Fibroblast of skin of scalp (primary cell): ENCODE measurements at regions not wholly inside any gene's neighbourhood (a gene's known extent, or its start where the extent isn't known, plus 50 kb on each side); places are given as distances from the start of the nearest gene placed in this dataset.
"Not testable (repeated sequence)": the region's sequence is repeated elsewhere in the genome, so short reads cannot be mapped to it uniquely, and the experiment has no call there.

ENCODE experiments used
- DNase-seq: peaks from one replicate; pipeline ENCODE4 v3.0.0-alpha.2; 2013

DNA sequence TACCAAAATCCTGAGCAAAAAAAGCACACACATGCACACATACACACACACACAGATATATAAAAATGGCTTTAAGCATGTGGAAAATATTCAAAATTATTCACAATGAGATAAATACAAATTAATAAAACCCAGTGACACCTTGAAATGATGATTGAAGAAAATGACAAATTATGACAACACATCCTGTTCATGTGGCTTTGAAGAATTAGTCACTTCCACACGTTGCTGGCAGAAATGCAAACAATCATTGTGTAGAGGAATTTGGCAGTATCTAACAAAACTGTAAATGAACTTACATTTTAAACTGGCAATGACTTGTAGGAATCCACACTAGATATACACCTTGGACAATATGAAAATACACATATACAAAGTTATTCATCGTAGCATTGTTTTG, 95.8 kb upstream of the RGPD4 start:
- DNase-seq, result peak; percentile 37

DNA sequence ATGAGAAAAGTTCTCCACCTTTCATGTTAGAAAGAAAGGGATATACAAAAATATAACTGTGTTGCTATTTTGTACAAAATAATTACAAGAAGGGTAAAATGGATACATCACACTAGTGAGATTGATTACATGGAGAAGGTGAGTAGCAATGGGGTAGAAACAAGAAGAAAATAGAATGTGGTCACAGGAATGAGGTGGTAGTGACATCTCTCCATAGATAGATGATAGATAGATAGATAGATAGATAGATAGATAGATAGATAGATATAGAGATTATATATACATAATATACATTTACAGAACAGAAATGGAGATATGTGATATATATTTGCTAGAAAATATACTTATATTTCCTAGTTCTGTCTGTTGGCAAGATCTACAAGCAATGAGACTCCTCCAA, 95.3 kb upstream of the RGPD4 start:
- no peak for DNase-seq

DNA sequence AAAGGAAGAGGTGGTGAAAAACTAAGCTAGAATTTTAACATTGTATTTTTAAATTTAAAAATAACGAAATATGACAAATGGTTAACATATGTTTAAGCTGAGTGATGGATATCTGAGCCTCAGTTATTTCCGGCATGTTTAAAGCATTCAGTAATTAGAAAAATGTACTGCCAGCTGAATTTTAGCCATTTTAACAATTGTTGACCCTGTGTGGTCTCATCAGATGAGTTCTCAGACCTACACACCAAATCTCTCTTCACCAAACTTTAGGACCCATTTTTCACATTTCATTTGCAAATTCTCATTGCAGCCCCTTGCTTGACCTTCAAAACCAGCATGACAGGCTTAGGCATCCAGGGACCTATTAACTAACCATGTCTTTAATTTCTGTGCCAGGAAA, 91.5 kb upstream of the RGPD4 start:
- DNase-seq, result peak; percentile 86

DNA sequence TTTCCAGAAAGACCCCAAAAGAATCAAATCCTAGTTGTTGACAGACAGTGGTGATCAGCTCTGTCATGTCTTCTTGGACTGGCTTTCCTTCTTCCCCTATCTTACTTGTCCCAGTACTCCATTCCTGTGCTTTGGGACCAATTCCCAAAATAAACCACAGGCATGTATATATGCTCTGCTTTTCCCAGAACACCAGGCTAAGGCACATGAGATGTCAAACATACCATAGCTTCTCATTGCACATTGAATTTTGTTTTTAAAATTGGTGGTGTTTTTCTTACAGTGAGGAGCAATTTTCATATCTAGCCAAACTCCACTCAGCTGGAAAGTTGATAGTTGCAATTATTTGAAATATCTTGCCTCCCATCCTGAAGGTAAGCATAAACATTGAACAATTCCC, 88.9 kb upstream of the RGPD4 start:
- peak; percentile 94 for DNase-seq

DNA sequence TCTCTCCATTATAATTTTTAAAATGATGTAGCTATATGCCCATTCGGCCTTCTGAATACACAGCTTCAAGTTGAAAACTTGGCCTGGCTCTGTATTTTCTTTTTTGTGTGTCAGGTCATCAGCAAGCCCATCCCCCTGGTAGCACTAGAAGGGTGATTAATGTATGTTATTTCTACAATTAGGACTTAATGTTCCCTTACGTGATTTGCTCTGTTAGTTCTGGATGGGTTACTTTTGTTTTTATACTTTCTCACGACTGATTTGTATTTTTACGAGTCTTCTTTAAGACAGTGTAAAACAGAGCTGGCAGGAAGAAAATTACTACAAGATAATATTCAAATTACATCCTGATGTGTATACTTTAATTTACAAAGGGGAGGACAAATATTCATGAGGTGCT, 88.4 kb upstream of the RGPD4 start:
- no peak for DNase-seq

DNA sequence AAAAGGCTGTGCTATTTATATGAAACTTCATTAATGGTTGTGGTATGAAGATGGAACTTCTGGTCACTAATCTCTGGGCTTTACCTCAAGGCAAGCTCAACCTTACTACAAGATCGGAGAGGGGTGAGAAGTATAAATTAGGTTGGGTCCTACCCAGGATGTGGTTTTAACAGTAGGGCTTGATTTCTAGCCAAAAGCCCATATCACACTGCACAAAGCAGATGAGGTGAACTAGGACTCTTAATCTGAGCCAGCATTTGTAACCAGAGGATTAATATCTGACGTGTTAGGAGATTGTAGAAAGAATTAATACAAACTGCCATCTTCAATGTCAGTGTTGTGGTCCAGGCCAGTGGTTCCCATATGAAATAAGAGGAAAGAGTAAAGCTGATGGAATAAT, 86.4 kb upstream of the RGPD4 start:
- no peak for DNase-seq

DNA sequence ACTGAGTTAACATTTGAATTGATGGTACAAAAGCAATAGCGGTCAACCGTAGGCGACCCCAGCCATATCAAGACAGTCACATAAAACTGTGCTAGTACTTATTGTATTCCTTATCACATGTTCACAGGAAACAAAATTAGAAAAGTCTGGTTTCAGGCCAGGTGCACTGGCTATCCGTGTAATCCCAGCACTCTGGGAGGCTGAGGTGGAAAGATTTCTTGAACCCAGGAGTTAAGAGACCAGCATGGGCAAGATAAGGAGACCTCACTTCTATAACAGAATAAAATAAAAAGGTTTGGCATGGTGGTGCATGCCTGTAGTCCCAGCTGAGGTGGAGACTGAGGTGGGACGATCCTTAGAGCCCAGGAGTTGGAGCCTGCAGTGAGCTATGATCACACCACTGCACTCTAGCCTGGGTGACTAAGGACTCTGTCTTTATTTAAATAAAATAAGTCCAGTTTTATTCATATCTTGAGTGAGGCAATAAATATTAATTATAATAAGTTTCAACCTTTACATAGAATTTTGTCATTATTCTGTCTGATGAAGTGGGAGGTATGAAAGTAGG, 84.1 kb upstream of the RGPD4 start:
- DNase-seq, result no peak

DNA sequence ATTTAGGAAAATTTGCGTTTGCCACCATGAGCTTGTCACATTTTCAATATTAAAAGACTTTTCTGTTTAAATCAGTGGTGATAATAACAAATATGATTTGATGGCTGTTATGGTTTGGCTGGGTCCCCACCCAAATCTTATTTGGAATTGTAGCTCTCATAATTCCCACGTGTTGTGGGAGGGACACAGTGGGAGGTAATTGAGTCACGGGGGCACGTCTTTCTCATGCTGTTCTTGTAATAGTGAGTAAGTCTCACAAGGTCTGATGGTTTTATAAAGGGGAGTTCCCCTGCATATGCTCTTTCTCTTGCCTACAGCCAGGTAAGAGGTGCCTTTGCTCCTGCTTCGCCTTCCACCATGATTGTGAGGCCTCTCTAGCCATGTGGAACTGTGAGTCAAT, 83.4 kb upstream of the RGPD4 start:
- DNase-seq, result no peak

DNA sequence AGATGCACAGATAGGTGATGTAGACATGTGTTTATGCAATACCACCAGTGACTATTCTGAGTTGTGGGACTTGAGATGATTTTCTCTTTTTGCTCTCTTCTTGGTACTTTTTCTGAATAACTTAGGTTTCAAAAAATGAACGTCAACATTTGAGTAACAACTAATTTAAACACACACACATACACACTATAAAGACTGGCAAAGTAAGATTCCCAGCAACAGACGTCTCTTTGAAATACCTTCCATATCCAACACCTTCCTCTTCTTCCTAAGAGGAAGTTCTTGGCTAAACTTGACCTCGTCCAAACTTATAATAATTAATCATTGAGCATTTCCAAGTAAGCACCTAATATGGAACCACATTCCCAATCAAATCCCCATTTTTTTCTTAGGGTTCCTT, 81.6 kb upstream of the RGPD4 start:
- no peak for DNase-seq

DNA sequence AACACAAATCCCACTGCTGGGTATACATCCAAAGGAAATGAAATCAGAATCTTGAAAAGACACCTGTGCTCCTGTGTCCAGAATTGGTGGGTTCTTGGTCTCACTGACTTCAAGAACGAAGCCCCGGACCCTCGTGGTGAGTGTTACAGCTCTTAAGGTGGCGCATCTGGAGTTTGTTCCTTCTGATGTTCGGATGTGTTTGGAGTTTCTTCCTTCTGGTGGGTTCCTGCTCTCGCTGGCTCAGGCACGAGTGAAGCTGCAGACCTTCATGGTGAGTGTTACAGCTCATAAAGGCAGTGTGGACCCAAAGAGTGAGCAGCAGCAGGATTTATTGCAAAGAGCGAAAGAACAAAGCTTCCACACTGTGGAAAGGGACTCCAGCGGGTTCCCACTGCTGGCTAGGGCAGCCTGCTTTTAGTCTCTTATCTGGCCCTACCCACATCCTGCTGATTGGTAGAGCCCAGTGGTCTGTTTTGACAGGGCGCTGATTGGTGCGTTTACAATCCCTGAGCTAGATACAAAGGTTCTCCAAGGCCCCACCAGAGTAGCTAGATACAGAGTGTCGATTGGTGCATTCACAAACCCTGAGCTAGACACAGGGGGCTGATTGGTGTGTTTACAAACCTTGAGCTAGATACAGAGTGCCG, 80.0 kb upstream of the RGPD4 start:
- DNase-seq, result not testable (repeated sequence)

DNA sequence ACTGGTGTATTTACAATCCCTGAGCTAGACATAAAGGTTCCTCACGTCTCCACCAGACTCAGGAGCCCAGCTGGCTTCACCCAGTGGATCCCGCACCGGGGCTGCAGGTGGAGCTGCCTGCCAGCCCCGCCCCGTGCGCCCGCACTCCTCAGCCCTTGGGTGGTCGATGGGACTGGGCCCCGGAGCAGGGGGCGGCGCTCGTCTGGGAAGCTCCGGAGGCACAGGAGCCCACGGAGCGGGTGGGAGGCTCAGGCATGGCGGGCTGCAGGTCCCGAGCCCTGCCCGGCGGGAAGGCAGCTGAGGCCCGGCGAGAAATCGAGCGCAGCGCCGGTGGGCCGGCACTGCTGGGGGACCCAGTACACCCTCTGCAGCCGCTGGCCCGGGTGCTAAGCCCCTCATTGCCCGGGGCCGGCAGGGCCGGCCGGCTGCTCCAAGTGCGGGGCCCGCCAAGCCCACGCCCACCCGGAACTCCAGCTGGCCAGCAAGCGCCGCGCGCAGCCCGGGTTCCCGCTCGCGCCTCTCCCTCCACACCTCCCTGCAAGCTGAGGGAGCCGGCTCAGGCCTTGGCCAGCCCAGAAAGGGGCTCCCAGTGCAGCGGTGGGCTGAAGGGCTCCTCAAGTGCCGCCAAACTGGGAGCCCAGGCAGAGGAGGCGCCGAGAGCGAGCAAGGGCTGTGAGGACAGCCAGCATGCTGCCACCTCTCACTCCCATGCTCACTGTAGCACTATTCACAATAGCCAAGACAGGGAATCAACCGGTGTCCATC, 79.3 kb upstream of the RGPD4 start:
- DNase-seq, result not testable (repeated sequence)

DNA sequence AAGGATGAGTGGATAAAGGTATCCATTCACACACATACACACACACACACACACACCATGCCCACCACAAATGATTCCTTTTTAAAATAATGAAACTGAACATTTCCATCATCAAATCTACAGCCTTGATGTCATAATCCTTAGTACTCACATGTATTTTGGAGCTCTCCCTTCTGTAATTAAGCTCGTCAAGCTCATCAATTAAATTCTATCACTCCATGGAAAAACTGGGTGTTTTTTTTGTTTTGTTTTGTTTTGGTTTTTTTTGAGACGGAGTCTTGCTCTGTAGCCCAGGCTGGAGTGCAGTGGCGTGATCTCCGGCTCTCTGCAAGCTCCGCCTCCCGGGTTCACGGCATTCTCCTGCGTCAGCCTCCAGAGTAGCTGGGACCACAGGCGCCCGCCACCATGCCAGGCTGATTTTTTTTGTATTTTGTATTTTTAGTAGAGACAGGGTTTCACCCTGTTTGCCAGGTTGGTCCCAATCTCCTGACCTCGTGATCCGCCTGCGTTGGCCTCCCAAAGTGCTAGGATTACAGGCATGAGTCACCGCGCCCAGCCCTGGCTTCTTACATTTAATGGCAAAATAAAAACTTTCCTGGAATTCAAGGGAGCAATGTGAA, 78.6 kb upstream of the RGPD4 start:
- DNase-seq, result no peak

DNA sequence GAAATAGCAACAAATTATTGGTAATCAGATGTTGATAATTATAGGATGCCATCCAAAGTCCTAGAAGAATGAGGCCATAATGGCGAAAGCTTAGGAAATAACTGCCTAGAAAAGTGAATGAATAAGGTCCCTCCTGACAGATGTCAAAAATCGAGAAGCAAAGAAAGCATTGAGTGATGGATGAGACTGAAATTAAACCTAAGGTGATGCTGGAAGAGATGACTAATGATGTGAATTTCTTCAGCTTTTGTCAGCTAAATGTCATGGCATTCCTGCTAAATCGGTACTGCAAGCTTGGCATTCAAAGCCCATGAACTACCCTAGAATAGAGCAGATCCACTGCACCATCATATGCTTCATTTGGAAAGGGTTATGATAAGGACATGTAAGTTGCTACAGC, 74.8 kb upstream of the RGPD4 start:
- DNase-seq, result no peak

DNA sequence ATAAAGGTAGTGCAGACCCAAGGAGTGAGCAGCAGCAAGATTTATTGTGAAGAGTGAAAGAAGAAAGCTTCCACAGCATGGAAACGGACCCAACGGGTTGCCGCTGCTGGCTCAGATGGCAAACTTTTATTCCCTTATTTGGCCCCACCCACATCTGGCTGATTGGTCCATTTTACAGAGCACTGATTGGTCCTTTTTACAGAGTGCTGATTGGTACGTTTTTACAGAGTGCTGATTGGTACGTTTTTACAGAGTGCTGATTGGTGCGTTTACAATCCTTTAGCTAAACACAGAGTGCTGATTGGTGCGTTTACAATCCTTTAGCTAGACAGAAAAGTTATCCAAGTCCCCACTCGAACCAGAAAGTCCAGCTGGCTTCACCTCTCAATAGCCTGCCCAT, 72.9 kb upstream of the RGPD4 start:
- DNase-seq, result not testable (repeated sequence)

DNA sequence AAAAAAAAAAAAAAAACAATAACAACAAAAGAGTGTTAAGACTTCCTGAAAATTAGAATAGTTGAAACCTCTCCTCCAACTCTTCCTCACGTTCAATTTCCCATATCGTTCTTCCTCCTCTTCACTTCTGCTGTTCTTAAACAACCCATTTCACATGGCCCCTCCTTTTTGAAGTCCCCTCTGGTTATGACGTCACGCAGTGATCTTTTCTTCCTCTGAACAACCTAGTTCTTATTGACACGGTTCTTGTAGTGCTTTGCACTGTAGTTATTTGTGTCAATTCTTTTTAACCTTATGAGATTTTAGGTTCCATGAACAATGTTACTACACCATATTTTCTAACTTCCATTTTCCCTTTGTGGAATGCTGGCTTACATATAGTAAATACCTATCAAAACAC, 69.5 kb upstream of the RGPD4 start:
- no peak for DNase-seq

DNA sequence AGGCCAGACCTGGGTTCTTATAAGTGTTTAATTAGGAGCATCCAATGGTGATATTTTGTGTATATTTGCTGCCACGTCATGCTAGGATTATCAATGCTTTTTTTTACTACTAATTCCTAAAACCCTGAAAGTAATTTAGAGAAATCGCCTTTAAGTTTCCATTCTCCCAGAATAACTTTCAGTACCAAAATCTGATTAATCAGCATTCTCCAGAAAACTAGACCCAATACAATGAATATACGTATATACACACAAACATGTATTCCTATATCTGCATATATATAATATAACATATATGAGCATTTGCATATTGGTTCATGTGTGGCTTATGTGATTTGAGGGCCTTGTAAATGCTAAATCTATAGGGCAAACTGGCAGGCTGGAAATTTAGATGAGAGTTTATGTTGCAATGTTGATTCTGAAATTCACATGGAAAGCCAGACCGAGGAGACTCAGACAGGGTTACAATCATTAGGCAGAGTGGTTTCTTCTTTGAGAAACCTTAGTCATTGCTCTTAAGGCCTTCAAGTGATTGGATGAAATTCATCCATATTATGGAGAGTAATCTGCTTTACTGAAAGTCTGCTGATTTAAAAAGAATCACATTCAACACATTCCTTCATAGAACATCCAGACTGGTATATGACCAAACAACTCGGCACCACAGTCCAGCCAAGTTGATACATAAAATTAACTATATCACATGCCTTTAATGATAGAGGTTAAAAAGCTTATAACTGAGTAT, 65.9 kb upstream of the RGPD4 start:
- DNase-seq, result no peak

DNA sequence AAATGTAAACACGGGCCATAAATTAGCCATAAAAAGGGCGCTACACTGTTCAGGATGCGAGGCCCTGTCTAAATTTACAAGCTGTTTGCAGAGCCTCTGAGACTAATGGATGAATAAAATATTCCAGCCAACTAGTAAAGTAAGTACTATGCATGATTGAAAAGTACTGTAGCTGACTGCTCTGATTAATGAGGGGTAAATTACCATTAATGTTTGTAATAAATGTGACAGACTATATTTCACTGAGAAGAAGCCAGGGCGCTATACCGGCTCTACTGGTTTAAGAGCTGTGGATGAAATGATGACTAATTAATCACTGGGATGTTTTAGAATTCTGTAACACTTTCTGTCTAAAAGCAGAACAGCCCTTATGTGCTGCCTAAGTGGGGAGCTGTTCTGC, 54.3 kb upstream of the RGPD4 start:
- no peak for DNase-seq

DNA sequence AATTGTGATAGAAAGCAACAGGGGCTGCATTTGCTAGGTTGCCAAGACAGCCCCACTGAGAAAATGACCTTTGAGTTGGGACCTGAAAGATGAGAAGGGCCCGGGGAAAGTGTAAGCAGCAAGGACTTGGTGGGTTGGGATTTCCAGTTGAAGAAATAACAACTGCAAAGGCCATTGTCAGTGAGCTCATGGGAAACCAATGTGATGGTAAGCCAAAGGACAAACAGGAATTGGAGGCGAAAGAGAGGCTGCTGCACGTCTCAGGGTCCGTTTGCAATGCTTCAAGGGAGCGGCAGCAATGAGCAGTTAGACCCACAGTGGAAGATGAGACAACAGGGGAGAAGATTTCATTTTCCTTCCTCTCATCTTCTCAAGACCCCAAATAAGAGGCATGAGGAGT, 51.5 kb upstream of the RGPD4 start:
- no peak for DNase-seq

DNA sequence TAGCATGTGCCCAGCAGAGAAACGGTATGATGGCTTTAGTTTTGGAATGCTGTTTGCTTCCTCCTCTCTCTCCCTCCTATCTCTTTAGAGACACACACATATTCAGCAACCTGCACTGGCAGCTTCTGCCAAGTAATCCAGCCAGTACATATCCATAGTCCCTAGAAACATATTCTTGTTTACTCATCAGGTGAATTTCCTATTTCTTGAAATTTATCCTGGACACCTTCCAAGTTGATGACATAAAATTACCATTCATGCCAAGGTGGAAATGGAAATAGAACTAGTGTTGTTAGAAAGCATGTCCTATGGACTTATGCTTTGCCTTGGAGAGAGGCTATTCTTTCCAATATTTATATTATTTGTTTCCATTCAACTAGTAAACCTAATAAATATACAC, 50.9 kb upstream of the RGPD4 start:
- DNase-seq, result no peak

DNA sequence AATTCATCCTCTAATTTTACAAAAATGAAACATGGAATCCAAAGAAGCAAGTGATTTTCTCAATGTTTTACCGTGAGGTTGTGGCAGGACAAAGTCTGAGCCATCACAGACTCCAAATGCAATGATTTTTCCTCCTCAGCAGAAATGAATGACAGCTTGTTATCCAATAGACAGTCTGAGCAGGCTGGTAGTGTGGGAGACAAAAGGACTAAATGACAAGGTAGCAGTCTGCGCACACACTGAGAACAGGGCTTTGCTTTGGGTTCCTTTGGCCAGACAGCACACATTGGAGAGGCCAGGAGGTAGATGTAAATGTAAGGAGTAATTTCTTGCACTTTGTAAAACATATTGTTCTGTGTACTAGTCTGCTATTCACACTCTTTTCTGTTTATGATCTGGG, 50.3 kb upstream of the RGPD4 start:
- no peak for DNase-seq
